ENCODE measurements at regions not wholly inside any gene's neighbourhood (a gene's known extent, or its start where the extent isn't known, plus 50 kb on each side); places are given as distances from the start of the nearest gene placed in this dataset.

GRCh38 chr11:42012271-42012670 is 552.8 kb upstream of the LRRC4C start:
- no peak overlapping the region for H3K4me3 ChIP-seq
- H3K36me3 ChIP-seq = no peaks in the 10 kb centered on the region
- DNase-seq (ENCODE audit: low spot score) = no peak
- H3K9me3 ChIP-seq = no peaks in the 10 kb centered on the region
- TF ChIP-seq CTCF (IDR thresholded peaks at IDR 0.05) = no peak
- no peak overlapping the region for H3K27ac ChIP-seq
- H3K4me1 ChIP-seq (ENCODE audit: control insufficient read depth in 1 of 2, low read depth in 2 of 2) = no peaks in the 10 kb centered on the region
- ATAC-seq (ENCODE audit: insufficient number of reproducible peaks, low FRiP score, low read depth) = no peak
- no peaks in the 10 kb centered on the region for H3K27me3 ChIP-seq (replicated peaks; ENCODE audit: insufficient read depth)

GRCh38 chr11:42013656-42014201 is 554.3 kb upstream of the LRRC4C start:
- Histone ChIP-seq H3K9me3 (no peaks in the 10 kb centered on the region), H3K36me3 (no peaks in the 10 kb centered on the region), H3K27me3 (replicated peaks; ENCODE audit: insufficient read depth) (no peaks in the 10 kb centered on the region), H3K4me1 (ENCODE audit: control insufficient read depth in 1 of 2, low read depth in 2 of 2) (no peaks in the 10 kb centered on the region), H3K27ac (no peak overlapping the region), H3K4me3 (no peak overlapping the region)
- DNase-seq (ENCODE audit: low spot score) = no peak
- TF ChIP-seq CTCF (IDR thresholded peaks at IDR 0.05) = no peak
- no peak for ATAC-seq (ENCODE audit: insufficient number of reproducible peaks, low FRiP score, low read depth)

GRCh38 chr11:42021911-42022310 is 562.5 kb upstream of the LRRC4C start:
- Histone ChIP-seq H3K4me3 (no peak overlapping the region), H3K9me3 (no peaks in the 10 kb centered on the region), H3K27me3 (replicated peaks; ENCODE audit: insufficient read depth) (no peaks in the 10 kb centered on the region), H3K36me3 (no peaks in the 10 kb centered on the region), H3K4me1 (ENCODE audit: control insufficient read depth in 1 of 2, low read depth in 2 of 2) (no peaks in the 10 kb centered on the region), H3K27ac (no peak overlapping the region)
- ATAC-seq (ENCODE audit: insufficient number of reproducible peaks, low FRiP score, low read depth) = no peak
- DNase-seq (ENCODE audit: low spot score) = no peak
- TF ChIP-seq CTCF (IDR thresholded peaks at IDR 0.05) = no peak

GRCh38 chr11:42023267-42023666 is 563.8 kb upstream of the LRRC4C start:
- no peak for ATAC-seq (ENCODE audit: insufficient number of reproducible peaks, low FRiP score, low read depth)
- Histone ChIP-seq H3K27me3 (replicated peaks; ENCODE audit: insufficient read depth) (no peaks in the 10 kb centered on the region), H3K4me3 (no peak overlapping the region), H3K4me1 (ENCODE audit: control insufficient read depth in 1 of 2, low read depth in 2 of 2) (no peaks in the 10 kb centered on the region), H3K36me3 (no peaks in the 10 kb centered on the region), H3K9me3 (no peaks in the 10 kb centered on the region), H3K27ac (no peak overlapping the region)
- DNase-seq (ENCODE audit: low spot score) = no peak
- TF ChIP-seq CTCF (IDR thresholded peaks at IDR 0.05) = no peak

GRCh38 chr11:42025121-42025803 is 565.8 kb upstream of the LRRC4C start:
- no peaks in the 10 kb centered on the region for H3K36me3 ChIP-seq
- DNase-seq (ENCODE audit: low spot score) (no peak), ATAC-seq (ENCODE audit: insufficient number of reproducible peaks, low FRiP score, low read depth) (no peak)
- H3K27me3 ChIP-seq (replicated peaks; ENCODE audit: insufficient read depth) = no peaks in the 10 kb centered on the region
- no peaks in the 10 kb centered on the region for H3K9me3 ChIP-seq
- TF ChIP-seq CTCF (IDR thresholded peaks at IDR 0.05) = no peak
- H3K4me1 ChIP-seq (ENCODE audit: control insufficient read depth in 1 of 2, low read depth in 2 of 2) = no peaks in the 10 kb centered on the region
- H3K27ac ChIP-seq = no peak overlapping the region
- no peak overlapping the region for H3K4me3 ChIP-seq
